IPS DF 19.7 (cell line): ENCODE measurements at regions not wholly inside any gene's neighbourhood (a gene's known extent, or its start where the extent isn't known, plus 50 kb on each side); places are given as distances from the start of the nearest gene placed in this dataset.
"Not testable (repeated sequence)": the region's sequence is repeated elsewhere in the genome, so short reads cannot be mapped to it uniquely, and the experiment has no call there.

Source experiments
- DNase-seq: peaks from one replicate; pipeline ENCODE4 v3.0.0-alpha.2; 2013; ENCODE audit warnings: low read depth, low spot score

DNA sequence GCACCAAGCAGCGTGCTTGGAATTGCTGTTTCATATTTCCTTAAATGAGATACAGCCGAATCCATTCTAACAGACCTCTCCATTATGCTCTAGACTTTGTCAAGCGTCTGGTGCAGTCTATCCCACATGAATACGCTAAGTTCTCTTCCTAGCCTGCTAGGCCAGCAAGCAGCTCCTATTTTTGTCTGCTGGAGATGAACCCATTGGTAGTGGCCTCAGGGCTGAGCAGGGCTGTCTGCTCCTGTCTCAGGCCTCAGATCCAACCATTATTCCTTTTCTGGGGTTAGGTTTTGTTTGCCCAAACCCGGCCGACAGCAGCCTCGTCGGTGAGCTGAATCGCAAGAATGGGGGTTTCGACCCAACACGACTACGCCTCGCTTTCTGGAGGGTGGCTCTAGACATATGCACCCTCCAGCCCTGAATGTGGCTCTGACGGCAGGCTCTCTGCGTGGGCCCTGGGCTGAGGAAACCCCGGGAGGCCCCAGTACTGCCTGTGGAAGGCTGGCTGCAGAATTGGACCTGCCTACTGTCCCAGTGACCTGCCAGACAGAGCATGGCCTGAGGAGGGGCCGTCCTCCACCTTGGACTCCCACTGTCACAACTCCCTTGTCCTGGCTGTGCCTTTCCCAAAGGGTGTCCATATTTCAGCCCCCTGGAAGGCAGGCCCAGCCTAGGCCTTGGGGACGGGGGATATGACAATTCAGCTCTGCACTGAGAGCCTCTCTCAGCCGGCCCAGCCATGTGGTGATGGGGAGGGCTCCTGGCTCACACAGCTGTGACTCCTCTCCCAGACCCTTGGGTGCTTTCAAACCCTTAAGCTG is 267.9 kb upstream of the TCERG1L start:
- no peak for DNase-seq

DNA sequence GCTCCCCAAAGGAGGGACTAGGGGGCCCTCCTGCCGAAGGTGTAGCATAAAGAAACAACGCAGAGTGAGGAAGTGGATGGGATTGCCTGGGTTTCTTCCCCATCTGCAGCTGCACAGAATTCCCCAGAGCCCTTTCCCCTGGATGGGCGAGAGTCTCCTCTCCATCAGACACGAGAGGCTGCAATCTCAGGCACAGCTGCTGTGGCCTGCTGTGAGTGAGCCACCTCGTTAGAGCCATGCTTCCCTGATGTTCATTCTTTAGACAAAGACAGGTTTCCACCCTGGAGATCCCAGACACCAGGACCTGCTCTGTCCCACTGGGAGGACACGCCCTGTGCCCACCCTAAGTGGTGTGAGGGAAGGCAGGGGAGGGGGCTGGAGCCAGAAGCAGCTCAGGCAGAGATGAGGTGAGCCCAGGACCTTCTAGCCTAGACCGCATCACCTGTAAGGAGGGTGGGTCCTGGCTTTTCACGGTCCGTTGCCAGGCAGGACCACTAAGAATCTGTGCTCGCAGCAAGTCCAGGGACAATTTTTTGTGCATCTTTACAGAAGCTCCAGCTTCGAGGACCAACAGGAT is 268.6 kb upstream of the TCERG1L start:
- no peak for DNase-seq

DNA sequence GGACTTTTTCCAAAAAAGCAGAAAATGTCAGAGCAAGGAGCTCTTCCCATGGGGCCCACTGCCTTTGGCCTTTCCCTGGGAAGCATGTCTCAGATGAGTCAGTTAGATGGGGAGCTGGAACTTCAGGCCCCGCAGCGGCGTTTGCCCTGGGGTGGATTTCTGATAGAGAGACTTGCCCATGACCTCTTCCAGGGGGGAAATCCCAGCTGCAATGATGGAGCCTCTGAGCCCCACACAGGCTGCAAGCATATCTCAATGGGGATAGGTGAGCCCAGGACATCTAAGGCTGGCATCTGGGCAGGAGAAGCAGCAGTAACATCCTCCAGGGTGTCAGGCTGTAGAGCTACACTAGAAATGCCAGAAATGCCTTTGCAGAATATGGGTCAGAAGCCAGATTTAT is 269.2 kb upstream of the TCERG1L start:
- DNase-seq = no peak

DNA sequence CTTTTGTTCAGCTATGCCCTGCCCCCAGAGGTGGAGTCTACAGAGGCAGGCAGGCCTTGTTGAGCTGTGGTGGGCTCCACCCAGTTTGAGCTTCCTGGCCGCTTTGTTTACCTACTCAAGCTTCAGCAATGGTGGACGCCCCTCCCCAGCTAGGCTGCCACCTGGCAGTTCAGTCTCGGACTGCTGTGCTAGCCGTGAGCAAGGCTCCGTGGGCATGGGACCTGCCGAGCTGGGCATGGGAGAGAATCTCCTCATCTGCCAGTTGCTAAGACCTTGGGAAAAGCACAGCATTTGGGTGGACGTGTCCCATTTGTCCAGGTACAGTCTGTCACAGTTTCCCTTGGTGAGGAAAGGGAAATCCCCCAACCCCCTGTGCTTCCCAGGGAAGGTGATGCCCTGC is 270.0 kb upstream of the TCERG1L start:
- not testable (repeated sequence) for DNase-seq

DNA sequence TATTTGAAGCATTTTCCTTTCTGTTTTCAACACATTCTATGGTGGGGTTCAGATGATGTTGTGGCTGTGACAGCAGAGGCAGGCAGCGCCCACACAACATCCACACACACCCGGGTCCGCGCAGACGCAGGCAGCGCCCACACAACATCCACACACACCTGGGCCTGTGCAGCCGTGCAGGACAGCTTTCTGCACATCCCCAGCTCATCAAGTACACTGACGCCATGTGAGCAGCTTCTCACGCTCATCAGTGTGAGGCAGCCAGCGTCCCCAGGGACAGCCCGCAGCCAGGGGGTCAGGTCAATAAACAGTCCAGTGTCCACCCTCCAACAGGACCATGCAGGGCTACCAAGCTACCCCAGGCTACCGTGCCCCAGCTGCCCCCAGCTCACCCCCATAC is 272.8 kb upstream of the TCERG1L start:
- DNase-seq = no peak

DNA sequence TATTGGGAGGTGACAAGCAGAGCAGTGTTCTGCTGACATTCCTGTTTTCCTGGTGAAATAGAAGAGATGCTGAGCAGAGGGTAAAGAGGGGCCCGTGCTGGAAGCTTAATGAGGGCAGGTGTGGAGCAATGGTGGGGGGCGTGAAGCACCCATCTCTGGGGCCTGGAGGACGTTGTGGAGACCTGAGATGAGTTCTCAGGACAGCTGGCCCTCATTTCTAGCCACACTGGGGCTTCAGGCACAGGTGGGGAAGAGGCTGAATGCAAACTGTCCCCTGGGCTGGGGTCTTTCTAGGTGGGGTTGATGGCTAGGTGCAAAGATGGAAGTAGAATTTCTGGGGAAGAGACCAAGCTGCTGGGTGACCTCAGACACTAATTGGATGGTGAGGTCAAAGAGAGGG is 274.2 kb upstream of the TCERG1L start:
- DNase-seq = no peak

DNA sequence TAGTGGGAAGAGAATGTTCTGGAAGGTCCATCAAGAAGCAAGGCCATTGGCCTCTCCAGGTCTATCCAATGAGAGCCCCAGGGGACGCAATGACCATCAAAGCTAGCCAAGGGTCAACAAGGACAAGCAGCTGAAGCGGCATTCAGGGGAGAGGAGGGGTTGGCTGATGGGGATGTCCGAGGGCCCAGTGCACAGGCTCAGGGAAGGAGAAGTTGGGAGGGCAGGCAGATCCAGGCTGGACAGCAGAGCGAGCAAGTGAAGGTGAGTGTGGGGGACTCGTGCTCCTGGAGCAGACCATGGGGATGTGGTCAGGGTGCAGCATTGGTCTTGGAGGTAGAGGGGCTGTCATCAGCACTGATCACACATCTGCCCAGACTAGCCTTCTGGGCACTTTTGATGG is 275.4 kb upstream of the TCERG1L start:
- DNase-seq = no peak

DNA sequence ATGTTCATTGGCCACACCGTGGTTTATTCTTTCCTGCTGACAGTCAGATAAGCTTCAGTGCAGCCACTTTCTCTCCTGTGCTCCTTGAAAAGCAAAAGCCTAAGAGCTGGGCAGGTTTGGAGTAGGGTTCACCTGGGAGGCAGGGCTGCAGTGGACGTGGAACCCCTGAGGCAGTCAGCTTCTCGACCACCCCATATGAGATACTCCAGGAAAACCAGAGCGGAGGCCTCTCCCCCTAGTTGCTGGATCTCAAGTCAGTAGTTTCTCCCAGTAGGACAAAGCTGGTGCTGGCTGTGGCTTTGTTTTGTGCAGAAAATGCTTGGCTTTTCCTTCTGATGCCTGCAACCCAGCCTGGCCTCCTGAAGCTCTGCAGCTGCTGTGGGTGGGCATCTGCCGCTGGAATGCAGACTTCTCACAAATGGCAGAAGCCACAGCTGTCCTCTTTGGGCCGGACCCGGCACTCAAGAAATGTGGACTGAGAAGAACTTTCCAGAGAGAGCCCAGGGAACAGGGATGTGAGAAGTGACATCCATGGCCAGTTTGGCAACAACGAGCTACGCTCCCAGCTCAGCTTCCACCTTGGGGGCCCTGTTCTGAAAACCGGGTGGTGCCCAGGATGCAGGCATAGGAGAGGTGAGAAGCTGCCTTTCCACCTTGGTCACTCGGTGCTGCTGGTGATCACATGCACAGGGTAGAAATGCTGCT is 276.6 kb upstream of the TCERG1L start:
- DNase-seq = no peak

DNA sequence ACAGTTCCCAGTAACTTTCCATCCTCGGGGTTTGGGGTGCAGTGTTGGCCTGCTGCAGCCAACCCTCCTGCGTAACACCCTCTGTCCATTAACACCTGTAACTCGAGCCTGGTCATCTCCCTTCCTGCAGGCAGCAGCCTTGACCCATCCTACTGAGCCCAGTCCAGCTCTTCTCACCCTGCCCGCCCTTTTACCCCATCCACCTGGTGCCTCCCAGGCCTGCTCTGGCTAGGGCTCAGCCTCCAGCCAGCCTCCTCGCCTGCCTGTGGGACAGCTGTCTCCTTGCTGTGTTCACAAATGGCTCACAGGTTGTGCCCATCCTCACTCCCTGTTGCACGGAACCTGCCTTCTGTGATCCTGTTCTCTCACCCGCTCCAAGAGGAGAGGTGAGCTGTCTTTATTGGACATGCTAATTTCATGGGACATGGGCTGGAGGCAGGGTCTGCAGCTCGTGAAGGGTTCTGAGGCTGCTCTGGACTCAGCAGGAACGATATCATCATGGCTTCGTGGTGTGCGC is 277.2 kb upstream of the TCERG1L start:
- DNase-seq = no peak

DNA sequence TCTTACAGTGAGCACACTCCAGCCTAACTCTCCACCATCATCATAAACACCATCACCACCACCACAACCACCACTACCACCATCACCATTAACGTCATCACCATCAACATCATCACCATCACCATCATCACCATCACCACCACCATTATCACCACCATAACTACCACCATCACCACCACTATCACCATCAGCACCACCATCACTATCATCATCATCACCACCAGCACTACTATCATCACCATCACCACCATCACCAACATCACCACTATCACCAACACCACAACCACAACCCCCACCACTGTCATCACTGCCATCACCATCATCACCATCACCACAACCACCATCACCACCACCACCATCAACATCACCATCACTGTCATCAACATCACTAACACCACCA is 279.0 kb upstream of the TCERG1L start:
- no peak for DNase-seq

DNA sequence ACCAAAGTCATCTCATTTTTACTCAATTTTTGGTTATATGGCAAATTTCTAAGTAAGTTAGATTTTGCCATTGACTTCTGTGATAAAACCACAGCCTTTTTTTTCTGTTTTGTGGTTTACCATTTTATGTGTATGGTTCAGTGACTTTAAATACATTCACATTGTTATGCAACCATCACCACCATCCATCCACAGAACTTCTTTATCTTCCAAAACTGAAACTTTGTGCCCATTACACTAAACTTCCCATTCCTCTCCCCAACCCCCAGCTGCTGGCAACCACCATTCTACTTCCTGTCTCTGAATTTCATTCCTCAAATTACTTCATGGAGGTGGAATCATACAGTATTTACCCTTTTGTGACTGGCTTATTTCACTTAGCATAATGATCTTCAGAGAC is 280.4 kb upstream of the TCERG1L start:
- no peak for DNase-seq

DNA sequence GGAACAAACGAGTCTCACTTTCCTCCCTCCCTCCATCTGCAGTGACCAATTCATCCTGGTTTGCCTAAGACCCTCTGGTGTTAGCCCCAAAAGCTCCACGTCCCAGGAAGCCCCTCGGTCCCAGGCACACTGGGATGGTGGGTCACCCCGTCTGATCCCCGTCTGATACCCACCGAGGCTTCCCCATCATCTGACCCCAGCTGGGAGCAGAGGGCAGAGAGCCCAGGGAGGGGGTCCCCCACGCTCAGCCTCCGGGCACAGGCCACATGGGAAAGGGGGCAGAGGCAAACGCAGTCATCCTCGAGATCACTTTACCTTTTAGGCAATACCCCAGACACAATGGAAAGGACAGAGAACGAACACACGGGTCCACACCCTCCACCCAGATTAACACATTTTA is 291.6 kb upstream of the PPP2R2D start:
- DNase-seq = no peak

DNA sequence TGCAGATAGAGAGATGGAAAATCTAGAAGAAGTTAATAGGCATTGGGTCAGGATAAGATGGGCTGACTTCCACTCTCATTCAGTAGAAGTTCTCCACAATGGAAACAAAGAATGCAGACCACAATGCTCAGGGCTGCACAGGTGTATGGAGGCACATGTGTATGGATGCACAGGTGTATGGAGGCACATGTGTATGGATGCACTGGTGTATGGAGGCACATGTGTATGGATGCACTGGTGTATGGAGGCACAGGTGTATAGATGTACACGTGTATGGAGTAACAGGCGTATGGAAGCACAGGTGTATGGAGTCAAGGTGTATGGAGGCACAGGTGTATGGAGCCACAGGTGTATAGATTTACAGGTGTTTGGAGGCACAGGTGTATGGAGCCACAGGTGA is 285.7 kb upstream of the PPP2R2D start:
- no peak for DNase-seq

DNA sequence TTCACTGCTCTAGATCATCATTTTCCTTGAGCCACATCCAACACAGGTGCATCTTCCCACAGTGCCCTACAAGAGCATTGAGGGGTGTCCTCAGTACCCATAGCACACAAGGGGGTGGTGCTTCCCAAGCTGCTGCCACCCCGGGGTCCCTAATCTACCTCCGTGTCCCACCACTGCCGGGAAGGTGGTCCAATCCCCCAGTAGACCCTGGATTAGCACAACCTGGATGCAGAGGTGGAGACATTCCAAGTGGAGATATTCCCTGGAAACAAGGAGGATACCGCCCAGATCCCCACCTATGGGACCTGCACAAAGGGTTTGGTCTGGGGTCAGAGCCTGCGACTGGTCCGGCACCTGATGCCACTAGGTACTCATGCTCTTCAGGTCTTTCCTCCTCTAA is 284.8 kb upstream of the PPP2R2D start:
- no peak for DNase-seq

DNA sequence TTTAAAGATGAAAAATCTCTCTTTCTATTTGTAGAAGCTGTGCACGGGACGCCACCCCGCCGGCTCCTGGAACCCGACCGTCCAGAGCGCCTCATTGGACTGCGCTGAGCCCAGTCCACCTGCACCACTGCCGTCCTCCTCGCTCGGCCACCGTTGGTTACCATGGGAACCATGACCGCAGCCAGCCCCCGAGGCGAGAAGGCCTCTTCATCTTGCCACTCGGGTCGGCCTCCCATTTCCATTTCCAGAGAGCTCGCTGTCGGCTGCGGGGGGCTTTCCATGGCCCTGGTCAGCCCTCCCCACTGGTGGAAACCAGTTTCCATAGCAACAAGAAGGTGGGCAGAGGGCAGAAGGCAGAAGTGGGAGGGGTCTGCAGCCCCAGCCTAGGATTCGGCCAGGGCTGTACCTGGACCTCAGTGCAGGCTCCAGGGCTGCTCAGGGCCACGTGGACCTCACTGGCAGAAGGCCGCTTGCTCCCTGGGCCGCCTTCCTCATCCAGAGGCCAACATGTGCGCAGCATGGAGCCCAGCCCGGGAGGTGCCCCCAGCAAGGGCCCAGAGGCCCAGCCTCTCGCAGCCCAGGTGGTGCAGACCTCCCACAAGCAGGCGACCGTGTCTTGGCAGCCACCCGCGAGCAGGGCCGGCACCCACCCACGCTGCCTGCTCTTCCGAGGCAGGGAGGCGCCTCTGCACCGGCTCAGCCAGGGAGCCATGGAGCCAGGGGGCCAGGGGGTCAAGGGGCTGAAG is 283.5 kb upstream of the PPP2R2D start:
- DNase-seq = no peak

DNA sequence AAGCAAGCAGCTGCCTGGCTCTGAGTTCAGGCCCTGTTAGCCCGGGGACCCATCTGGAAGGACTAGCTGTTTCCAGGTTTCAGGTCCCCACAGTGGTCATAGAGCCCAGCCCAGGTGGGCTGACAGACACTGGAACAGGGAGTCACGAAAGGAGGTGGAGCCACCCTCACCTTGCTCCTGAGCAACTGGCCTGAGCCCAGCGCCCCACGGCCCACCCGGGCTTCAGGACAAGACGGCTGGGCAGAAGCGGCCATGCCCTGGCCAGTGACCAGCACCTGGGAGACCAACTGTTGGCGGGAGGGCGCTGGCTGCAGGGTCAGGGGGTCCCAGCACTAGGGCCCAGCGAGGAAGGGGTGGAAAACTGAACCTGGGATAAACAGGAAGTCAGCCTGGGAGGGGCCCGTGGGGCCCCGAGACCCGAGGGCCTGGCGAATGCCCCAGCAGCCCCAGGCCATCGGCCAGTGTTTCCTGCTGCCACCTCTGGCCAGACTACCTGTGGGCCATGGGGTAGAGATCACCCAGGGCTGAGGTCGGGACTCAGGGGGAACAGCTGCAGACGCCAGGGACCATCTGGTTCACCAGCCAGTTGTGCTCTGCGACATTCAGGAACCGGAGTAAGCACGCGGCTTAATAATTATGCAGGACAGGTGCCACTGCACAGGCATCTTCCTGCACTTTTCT is 282.1 kb upstream of the PPP2R2D start:
- DNase-seq = no peak

DNA sequence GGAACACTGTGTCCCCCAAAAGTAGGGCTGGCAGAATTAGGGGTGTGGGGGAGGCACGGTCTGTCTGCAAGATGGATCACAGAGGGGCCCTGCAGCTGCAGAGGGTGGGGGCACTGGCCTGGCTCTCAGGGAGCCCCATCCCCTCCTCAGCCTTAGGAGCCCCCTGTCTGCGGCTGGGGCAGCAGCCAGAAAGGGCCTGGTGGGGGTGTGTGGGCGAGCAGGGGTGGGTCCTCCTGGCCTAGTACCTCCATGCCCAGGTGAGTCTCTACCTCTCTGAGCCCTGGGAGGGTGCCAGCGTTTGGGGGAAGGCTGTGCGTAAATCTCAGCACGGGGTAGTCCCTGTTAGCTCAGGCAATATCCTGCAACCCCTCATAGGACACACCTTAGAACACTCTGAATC is 280.5 kb upstream of the PPP2R2D start:
- no peak for DNase-seq

DNA sequence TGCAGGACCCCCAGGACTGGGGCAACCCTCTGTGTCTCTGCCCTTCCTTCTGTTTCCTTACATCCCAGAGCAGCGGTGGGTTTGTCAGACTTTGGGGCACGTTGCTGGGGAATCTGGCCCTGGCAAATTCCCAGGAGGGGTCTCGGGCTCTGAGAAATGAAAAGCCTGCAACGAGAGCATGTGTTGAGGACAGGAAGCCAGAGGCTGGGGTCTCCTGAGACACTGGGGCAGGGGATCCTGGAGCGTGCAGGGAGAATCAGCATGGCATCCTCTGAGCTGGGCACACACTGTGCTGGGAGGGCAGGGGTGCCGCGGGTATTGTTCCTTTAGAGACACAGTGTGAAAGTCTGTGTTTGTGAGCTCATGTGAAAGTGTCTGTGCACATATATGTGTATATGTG is 279.9 kb upstream of the PPP2R2D start:
- DNase-seq = no peak

DNA sequence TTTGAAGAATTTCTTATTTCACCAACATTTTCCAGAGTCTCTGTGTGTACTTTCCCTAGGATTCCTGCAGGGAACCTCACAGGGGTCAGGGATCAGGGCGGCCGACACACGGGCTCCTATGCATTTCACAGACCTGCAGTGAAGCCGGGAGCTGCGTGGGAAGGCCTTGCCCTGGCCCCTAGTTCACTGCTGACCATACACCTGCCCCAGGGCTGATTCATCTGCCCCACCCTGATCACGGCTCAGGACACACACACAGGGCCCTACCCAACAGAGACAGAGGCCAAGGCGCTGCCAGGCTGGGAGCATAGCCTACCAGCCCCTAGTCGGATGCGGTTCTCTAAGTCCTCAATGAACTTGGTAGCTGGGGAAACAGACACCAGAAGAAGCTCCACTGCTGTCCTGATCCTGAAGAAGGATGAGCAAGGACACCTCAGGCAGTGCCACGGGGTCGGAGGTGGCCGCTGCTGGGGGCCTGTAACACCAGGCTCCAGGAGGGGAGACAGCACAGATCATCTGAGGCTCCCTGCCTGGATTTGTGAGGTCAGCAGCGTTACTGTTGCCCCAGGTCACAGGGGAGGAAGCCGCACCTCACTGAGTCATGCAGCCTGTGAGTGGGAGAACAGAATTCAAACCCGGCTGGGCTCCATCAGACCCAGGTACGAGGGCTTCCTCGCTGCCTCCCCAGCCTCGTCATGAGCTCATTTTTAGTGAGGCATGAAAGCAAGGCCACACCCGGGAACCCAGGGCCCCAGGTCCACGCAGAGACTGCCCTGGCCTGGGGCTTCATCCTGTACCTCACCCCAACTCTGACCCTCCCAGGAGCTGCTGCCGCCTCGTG is 278.8 kb upstream of the PPP2R2D start:
- DNase-seq = no peak

DNA sequence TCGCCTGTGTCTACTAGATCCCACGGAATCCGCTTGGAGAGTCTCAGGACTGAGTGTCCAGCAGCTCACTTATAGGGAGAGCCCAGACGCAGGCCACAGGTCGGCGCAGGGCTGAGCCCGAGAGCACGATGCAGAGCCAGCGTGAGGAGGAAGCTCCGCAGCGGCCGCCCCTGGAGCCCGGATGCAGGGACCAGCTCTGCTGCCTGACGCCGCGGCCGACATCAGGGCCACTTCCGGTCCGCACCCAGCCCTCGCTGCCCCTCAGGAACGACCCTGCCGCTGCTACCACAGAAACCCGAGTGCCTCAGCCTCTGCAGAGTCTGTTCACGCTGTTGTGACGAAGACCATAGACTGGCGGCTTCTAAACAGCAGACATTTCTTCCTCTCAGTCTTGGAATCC is 275.8 kb upstream of the PPP2R2D start:
- no peak for DNase-seq

DNA sequence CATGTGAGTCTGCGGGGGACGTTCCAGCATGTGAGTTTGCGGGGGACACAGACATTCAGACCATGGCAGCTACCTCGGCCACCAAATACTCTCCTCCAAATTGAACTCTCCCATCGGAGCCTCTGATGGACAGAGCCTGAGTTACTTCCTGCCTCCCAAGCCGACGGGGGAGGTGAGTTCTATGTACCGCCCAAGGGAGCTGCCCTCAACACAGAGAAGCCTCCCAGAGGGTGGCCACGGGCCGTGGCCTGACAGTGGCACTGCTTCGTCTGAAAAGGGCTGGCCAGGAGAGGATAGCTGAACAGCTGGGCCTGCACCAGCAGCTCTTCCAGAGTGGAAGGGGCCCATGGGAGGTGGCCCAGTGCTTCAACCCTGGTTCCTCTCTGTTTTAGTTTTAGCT is 274.5 kb upstream of the PPP2R2D start:
- no peak for DNase-seq
